Neutrophil (primary cell): ENCODE measurements at regions not wholly inside any gene's neighbourhood (a gene's known extent, or its start where the extent isn't known, plus 50 kb on each side); places are given as distances from the start of the nearest gene placed in this dataset.

Experiments used
- H3K27ac ChIP-seq: fragments of 200-600 bp; sonication (generic); 2 replicates; pipeline ENCODE4 v1.5.1; 2016; ENCODE audit warnings: mild to moderate bottlenecking, moderate library complexity
- H3K27me3 ChIP-seq: fragments of 200-600 bp; sonication (generic); 2 replicates; pipeline ENCODE4 v1.6.0; 2016; ENCODE audit warnings: mild to moderate bottlenecking
- H3K36me3 ChIP-seq: fragments of 200-600 bp; sonication (generic); 2 replicates; pipeline ENCODE4 v1.5.1; 2017
- H3K4me1 ChIP-seq, 2 experiments: fragments of 200-600 bp in 1 of 2; sonication (generic) in 1 of 2; 1 replicate in 1 of 2; 2 replicates in 1 of 2; pipeline versions ENCODE4 v1.5.1 to v1.6.1; 2013 to 2016; ENCODE audit warnings: low read depth in 1 of 2, low read length in 1 of 2, mild to moderate bottlenecking in 1 of 2, moderate library complexity in 1 of 2; ENCODE audit not compliant: control insufficient read depth in 1 of 2, insufficient read depth in 1 of 2
- H3K4me3 ChIP-seq, 2 experiments: fragments of 200-600 bp in 1 of 2; sonication (generic) in 1 of 2; 1 replicate in 1 of 2; 2 replicates in 1 of 2; pipeline ENCODE4 v1.5.1; 2013 to 2016; ENCODE audit warnings: low read depth in 1 of 2, low read length in 1 of 2, mild to moderate bottlenecking in 1 of 2, moderate library complexity in 1 of 2
- H3K9me3 ChIP-seq: fragments of 200-600 bp; sonication (generic); 2 replicates; pipeline ENCODE4 v1.5.1; 2016
- TF ChIP-seq, protein P1 (sequence below): fragments of 200-600 bp; sonication (generic); IDR thresholded peaks from 2 replicates; pipeline ENCODE4 v1.5.1; 2016; ENCODE audit warnings: antibody characterized with exemption

DNA sequence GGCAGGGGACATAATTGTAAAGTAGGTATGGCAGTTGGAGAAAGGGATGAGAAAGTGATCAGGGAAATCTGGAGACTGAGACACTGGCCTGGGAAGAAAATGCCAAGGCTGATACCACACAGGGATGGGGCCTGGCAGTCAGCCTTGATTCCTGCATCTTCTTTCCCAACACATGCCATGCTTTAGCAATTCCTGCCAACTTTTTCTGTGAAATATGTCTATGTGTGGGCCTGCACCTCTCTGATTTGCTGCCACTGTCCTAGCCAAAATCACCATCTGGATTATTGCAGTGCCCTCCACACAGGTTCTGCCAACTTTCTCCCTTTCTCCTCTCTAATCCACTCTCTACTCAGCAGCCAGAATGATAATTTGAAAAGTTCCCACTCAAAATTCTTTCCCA is 759.8 kb upstream of the CITED2 start:
- TF ChIP-seq, protein P1, sequence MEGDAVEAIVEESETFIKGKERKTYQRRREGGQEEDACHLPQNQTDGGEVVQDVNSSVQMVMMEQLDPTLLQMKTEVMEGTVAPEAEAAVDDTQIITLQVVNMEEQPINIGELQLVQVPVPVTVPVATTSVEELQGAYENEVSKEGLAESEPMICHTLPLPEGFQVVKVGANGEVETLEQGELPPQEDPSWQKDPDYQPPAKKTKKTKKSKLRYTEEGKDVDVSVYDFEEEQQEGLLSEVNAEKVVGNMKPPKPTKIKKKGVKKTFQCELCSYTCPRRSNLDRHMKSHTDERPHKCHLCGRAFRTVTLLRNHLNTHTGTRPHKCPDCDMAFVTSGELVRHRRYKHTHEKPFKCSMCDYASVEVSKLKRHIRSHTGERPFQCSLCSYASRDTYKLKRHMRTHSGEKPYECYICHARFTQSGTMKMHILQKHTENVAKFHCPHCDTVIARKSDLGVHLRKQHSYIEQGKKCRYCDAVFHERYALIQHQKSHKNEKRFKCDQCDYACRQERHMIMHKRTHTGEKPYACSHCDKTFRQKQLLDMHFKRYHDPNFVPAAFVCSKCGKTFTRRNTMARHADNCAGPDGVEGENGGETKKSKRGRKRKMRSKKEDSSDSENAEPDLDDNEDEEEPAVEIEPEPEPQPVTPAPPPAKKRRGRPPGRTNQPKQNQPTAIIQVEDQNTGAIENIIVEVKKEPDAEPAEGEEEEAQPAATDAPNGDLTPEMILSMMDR, result no peak

DNA sequence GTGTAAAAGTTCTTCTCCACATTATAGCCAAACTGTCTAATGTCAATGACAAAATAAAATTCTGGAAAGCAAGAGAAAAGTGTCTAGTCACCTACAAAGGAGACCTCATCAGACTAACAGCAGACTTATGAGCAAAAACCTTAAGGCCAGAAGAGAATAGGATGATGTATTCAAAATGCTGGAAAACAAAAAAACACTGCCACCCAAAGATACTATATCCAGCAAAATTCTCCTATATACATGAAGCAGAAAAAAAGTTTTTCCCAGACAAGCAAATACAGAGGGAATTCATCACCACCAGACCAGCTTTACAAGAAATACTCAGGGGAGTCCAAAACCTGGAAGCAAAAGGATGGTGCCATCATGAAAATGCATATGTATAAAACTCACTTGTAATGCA is 755.6 kb upstream of the CITED2 start:
- Histone ChIP-seq H3K9me3 (no peaks in the 10 kb centered on the region), H3K4me3 (no peak overlapping the region), H3K36me3 (no peaks in the 10 kb centered on the region), H3K4me1 (no peaks in the 10 kb centered on the region), H3K27me3 (no peaks in the 10 kb centered on the region), H3K27ac (no peak overlapping the region)
- TF ChIP-seq, protein P1, result no peak

More for the DNA sequence above, 759.8 kb upstream of the CITED2 start:
- H3K36me3 ChIP-seq, result no peaks in the 10 kb centered on the region
- no peaks in the 10 kb centered on the region for H3K9me3 ChIP-seq
- H3K4me1 ChIP-seq, result no peaks in the 10 kb centered on the region
- H3K27me3 ChIP-seq, result no peaks in the 10 kb centered on the region
- no peak overlapping the region for H3K27ac ChIP-seq
- H3K4me3 ChIP-seq, result no peak overlapping the region

DNA sequence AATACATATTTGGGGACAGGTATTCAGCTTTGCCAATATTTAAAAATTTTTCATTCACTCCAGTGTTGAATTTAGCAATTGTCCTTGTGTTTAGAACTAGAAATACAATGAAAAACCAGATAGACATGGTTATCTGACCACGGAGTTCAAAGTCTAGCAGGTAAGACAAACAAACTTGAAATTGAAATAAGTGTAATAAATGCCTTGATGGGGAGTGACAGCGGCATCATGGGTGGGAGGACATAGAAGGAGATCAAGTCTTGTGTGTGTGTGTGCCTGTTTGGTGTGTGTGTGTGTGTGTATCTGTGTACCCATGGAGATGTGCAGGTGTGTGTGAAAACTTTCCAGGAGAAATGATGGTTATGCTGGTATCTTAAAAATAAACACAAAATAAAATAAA is 750.0 kb upstream of the CITED2 start:
- Histone ChIP-seq H3K4me1 (no peaks in the 10 kb centered on the region), H3K27ac (no peak overlapping the region), H3K27me3 (no peaks in the 10 kb centered on the region), H3K9me3 (no peaks in the 10 kb centered on the region), H3K36me3 (no peaks in the 10 kb centered on the region), H3K4me3 (no peak overlapping the region)
- TF ChIP-seq, protein P1, result no peak

DNA sequence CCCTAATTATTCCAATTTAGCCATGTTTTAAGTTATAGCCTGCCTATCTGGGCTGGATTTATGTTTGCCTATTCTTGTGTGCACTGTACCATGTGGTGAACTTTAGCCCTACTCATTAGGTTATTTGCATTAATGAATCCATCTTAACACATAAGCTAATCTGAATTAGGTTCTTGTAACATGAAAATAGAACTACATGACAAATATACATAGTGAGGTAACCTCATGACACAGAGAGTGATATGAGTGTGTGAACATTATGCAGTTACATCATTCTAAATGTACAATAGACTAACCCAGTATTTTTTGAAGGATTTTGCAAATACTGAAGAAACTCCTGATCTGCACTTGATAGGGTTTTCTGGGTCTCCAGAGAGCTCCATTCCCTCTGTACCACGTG is 733.7 kb upstream of the CITED2 start:
- TF ChIP-seq, protein P1, result no peak
- H3K4me3 ChIP-seq, result no peak overlapping the region
- H3K9me3 ChIP-seq, result no peaks in the 10 kb centered on the region
- no peaks in the 10 kb centered on the region for H3K36me3 ChIP-seq
- H3K27ac ChIP-seq, result no peak overlapping the region
- no peaks in the 10 kb centered on the region for H3K4me1 ChIP-seq
- no peaks in the 10 kb centered on the region for H3K27me3 ChIP-seq

DNA sequence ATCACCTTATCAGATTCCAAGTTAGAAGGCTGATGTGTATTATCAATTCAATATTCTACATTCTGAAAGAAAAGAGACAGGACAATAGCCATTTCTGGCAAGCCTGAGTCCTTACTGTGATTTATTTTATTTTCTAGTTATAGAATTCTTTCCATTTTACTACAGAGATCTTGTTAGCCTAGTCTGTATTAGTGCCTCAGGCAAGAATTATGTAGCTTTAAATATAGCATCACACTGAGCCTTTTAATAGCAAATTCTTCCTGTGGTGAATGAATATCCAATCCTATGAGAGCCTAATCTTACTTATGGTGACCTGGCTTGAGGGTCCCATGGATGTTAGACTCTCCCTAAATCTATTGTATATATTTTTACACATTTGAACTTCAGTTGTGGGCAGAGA is 732.8 kb upstream of the CITED2 start:
- H3K9me3 ChIP-seq, result no peaks in the 10 kb centered on the region
- H3K36me3 ChIP-seq, result no peaks in the 10 kb centered on the region
- TF ChIP-seq, protein P1, result no peak
- H3K4me3 ChIP-seq, result no peak overlapping the region
- no peaks in the 10 kb centered on the region for H3K4me1 ChIP-seq
- H3K27ac ChIP-seq, result no peak overlapping the region
- H3K27me3 ChIP-seq, result no peaks in the 10 kb centered on the region

DNA sequence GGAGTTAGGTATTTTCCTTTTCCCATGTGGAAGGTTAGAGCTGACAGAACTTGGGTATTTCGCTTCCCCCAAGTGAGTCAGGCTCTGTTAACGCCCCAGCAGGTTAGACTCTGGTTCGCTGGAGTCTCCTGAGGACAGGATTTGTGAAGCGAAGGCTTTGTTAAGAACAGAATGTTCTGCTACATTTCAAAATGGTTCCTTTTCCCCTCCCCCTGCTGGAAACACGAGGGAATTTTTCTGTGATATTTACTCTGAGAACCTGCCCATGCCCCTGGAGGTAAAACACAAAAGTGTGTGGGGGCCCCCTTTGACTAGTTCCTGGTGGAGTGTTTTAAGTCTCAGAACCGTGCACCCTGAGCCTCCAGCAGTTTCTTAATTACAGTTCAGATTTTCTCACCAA is 731.4 kb upstream of the CITED2 start:
- no peaks in the 10 kb centered on the region for H3K27me3 ChIP-seq
- no peaks in the 10 kb centered on the region for H3K9me3 ChIP-seq
- no peak overlapping the region for H3K4me3 ChIP-seq
- no peaks in the 10 kb centered on the region for H3K4me1 ChIP-seq
- TF ChIP-seq, protein P1, result no peak
- no peak overlapping the region for H3K27ac ChIP-seq
- no peaks in the 10 kb centered on the region for H3K36me3 ChIP-seq
